WTC11 (cell line): ENCODE measurements at regions not wholly inside any gene's neighbourhood (a gene's known extent, or its start where the extent isn't known, plus 50 kb on each side); places are given as distances from the start of the nearest gene placed in this dataset.
A peak's percentile ranks its signal among the peaks of the same experiment; 100 is the strongest.

Source experiments
- ATAC-seq: fragments of 200-7000 bp; cut with Tn5 transposase; 2 replicates; pipeline ENCODE4 v1.10.0; 2021; ENCODE audit warnings: mild to moderate bottlenecking, moderate library complexity
- CTCF ChIA-PET: fragments of 300-600 bp; sonication (Branson Sonifier 250); formaldehyde crosslinking; loops from one replicate; lab custom pipeline; 2021; ENCODE audit warnings: antibody characterized with exemption; lab: Charles Lee
- POLR2A ChIA-PET: fragments of 350-600 bp; sonication (Branson Sonifier 250); formaldehyde crosslinking; loops from one replicate; lab custom pipeline; 2021; ENCODE audit warnings: antibody characterized with exemption; lab: Charles Lee
- DNase-seq: peaks from one replicate; pipeline ENCODE4 v3.0.0; 2021; ENCODE audit warnings: low spot score
- H3K27ac Mint-ChIP-seq: 2 replicates; pipeline ENCODE4 v1.8.0; 2021; ENCODE audit warnings: mixed read lengths
- H3K27me3 Mint-ChIP-seq: 2 replicates; pipeline ENCODE4 v1.8.0; 2021; ENCODE audit warnings: low read depth, mild to moderate bottlenecking, moderate library complexity, mixed read lengths
- H3K36me3 Mint-ChIP-seq: 2 replicates; pipeline ENCODE4 v1.8.0; 2021; ENCODE audit warnings: mixed read lengths
- H3K4me1 Mint-ChIP-seq: 2 replicates; pipeline ENCODE4 v1.8.0; 2022; ENCODE audit warnings: mixed read lengths
- H3K4me3 Mint-ChIP-seq: 2 replicates; pipeline ENCODE4 v1.8.0; 2021; ENCODE audit warnings: mild to moderate bottlenecking, moderate library complexity, mixed read lengths
- H3K9me3 Mint-ChIP-seq: 2 replicates; pipeline ENCODE4 v1.8.0; 2021; ENCODE audit warnings: mixed read lengths
- CBFB ChIP-seq: sonication (generic); formaldehyde crosslinking; IDR thresholded peaks from 2 replicates; pipeline ENCODE4 v1.8.1; 2022; ENCODE audit warnings: mild to moderate bottlenecking, low read depth, missing genetic modification reagents
- CREB1 ChIP-seq: sonication (generic); formaldehyde crosslinking; IDR thresholded peaks from 2 replicates; pipeline ENCODE4 v1.8.0; 2023; ENCODE audit warnings: mild to moderate bottlenecking, missing genetic modification reagents
- E2F4 ChIP-seq: sonication (generic); formaldehyde crosslinking; IDR thresholded peaks from 2 replicates; pipeline ENCODE4 v1.8.1; 2022; ENCODE audit warnings: low read depth, mild to moderate bottlenecking, moderate library complexity, missing genetic modification reagents, borderline replicate concordance
- ELF4 ChIP-seq: sonication (generic); formaldehyde crosslinking; IDR thresholded peaks from 2 replicates; pipeline ENCODE4 v1.8.1; 2022; ENCODE audit warnings: low read depth, mild to moderate bottlenecking, moderate library complexity, missing genetic modification reagents
- ESRRA ChIP-seq: sonication (generic); formaldehyde crosslinking; IDR thresholded peaks from 2 replicates; pipeline ENCODE4 v1.8.1; 2022; ENCODE audit warnings: mild to moderate bottlenecking, missing genetic modification reagents, borderline replicate concordance
- FOXJ3 ChIP-seq: sonication (generic); formaldehyde crosslinking; IDR thresholded peaks from 2 replicates; pipeline ENCODE4 v1.9.0; 2021; ENCODE audit warnings: missing genetic modification reagents, mild to moderate bottlenecking, borderline replicate concordance
- GABPB1 ChIP-seq: sonication (generic); formaldehyde crosslinking; IDR thresholded peaks from 2 replicates; pipeline ENCODE4 v1.8.1; 2023; ENCODE audit warnings: mild to moderate bottlenecking, missing genetic modification reagents
- GRHL2 ChIP-seq: fragments of 250-450 bp; sonication (Bioruptor Pico); IDR thresholded peaks from 2 replicates; pipeline ENCODE4 v1.8.0; 2022; ENCODE audit warnings: mild to moderate bottlenecking, moderate library complexity; ENCODE audit not compliant: insufficient replicate concordance, severe bottlenecking
- IRF1 ChIP-seq: sonication (generic); formaldehyde crosslinking; IDR thresholded peaks from 2 replicates; pipeline ENCODE4 v1.8.0; 2023; ENCODE audit warnings: missing genetic modification reagents
- IRF2 ChIP-seq: sonication (generic); formaldehyde crosslinking; IDR thresholded peaks from 2 replicates; pipeline ENCODE4 v1.8.0; 2022; ENCODE audit warnings: low read depth, missing genetic modification reagents, borderline replicate concordance
- NFATC4 ChIP-seq: fragments of 250-450 bp; sonication (Bioruptor Pico); IDR thresholded peaks from 2 replicates; pipeline ENCODE4 v1.9.0; 2021; ENCODE audit warnings: mild to moderate bottlenecking
- RORB ChIP-seq: fragments of 250-450 bp; sonication (Bioruptor Pico); IDR thresholded peaks from 2 replicates; pipeline ENCODE4 v1.9.0; 2021; ENCODE audit warnings: mild to moderate bottlenecking
- SOX15 ChIP-seq: fragments of 250-450 bp; sonication (Bioruptor Pico); IDR thresholded peaks from 2 replicates; pipeline ENCODE4 v1.9.0; 2021; ENCODE audit warnings: mild to moderate bottlenecking
- TEAD1 ChIP-seq: sonication (generic); formaldehyde crosslinking; IDR thresholded peaks from 2 replicates; pipeline ENCODE4 v1.8.0; 2022; ENCODE audit warnings: mild to moderate bottlenecking, missing genetic modification reagents
- TEAD4 ChIP-seq: sonication (generic); formaldehyde crosslinking; IDR thresholded peaks from 2 replicates; pipeline ENCODE4 v1.8.0; 2022; ENCODE audit warnings: mild to moderate bottlenecking, missing genetic modification reagents
- ZMAT4 ChIP-seq: fragments of 250-450 bp; sonication (Bioruptor Pico); IDR thresholded peaks from 2 replicates; pipeline ENCODE4 v1.9.0; 2021; ENCODE audit warnings: mild to moderate bottlenecking
- ZNF138 ChIP-seq: sonication (generic); formaldehyde crosslinking; conservative IDR thresholded peaks from 2 replicates; pipeline ENCODE4 v1.8.1; 2022; ENCODE audit warnings: mild to moderate bottlenecking, moderate library complexity, missing genetic modification reagents
- ZNF232 ChIP-seq: sonication (generic); formaldehyde crosslinking; IDR thresholded peaks from 2 replicates; pipeline ENCODE4 v1.8.0; 2022; ENCODE audit warnings: mild to moderate bottlenecking, missing genetic modification reagents
- ZNF263 ChIP-seq: sonication (generic); formaldehyde crosslinking; IDR thresholded peaks from 2 replicates; pipeline ENCODE4 v1.8.1; 2022; ENCODE audit warnings: low read depth, mild to moderate bottlenecking, moderate library complexity, missing genetic modification reagents
- ZNF423 ChIP-seq: fragments of 250-450 bp; sonication (Bioruptor Pico); IDR thresholded peaks from 2 replicates; pipeline ENCODE4 v2.1.2; 2022; ENCODE audit warnings: mild to moderate bottlenecking, moderate library complexity
- TF ChIP-seq, protein P1 (sequence below): fragments of 250-450 bp; sonication (Bioruptor Pico); IDR thresholded peaks from 2 replicates; pipeline ENCODE4 v1.9.0; 2021; ENCODE audit warnings: moderate library complexity, mild to moderate bottlenecking, inconsistent platforms, borderline replicate concordance
- TF ChIP-seq, protein P2 (sequence below): fragments of 250-450 bp; sonication (Bioruptor Pico); IDR thresholded peaks from 2 replicates; pipeline ENCODE4 v1.9.0; 2021; ENCODE audit warnings: mild to moderate bottlenecking

GRCh38 chr6:163945808-163946207 is 531.3 kb downstream of the QKI start:
- Mint-ChIP-seq H3K27ac (no peak overlapping the region), H3K9me3 (no peaks in the 10 kb centered on the region), H3K4me1 (peaks cover 74% of the 10 kb centered on the region), H3K36me3 (no peaks in the 10 kb centered on the region), H3K4me3 (no peak overlapping the region; the same call in 1 of the 2 replicates), H3K27me3 (no peaks in the 10 kb centered on the region)
- DNase-seq (no peak), ATAC-seq (no peak; the same call in 1 of the 2 replicates)
- no peak for TF ChIP-seq GABPB1 (CRISPR knock-in tag)
- TF ChIP-seq ESRRA (CRISPR knock-in tag) = no peak
- TF ChIP-seq ZNF232 (CRISPR knock-in tag) = no peak
- no peak for TF ChIP-seq SOX15 (CRISPR knock-in tag)
- TF ChIP-seq, protein P1, sequence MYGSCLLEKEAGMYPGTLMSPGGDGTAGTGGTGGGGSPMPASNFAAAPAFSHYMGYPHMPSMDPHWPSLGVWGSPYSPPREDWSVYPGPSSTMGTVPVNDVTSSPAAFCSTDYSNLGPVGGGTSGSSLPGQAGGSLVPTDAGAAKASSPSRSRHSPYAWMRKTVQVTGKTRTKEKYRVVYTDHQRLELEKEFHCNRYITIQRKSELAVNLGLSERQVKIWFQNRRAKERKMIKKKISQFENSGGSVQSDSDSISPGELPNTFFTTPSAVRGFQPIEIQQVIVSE (CRISPR knock-in tag) = no peak
- TF ChIP-seq, protein P2, sequence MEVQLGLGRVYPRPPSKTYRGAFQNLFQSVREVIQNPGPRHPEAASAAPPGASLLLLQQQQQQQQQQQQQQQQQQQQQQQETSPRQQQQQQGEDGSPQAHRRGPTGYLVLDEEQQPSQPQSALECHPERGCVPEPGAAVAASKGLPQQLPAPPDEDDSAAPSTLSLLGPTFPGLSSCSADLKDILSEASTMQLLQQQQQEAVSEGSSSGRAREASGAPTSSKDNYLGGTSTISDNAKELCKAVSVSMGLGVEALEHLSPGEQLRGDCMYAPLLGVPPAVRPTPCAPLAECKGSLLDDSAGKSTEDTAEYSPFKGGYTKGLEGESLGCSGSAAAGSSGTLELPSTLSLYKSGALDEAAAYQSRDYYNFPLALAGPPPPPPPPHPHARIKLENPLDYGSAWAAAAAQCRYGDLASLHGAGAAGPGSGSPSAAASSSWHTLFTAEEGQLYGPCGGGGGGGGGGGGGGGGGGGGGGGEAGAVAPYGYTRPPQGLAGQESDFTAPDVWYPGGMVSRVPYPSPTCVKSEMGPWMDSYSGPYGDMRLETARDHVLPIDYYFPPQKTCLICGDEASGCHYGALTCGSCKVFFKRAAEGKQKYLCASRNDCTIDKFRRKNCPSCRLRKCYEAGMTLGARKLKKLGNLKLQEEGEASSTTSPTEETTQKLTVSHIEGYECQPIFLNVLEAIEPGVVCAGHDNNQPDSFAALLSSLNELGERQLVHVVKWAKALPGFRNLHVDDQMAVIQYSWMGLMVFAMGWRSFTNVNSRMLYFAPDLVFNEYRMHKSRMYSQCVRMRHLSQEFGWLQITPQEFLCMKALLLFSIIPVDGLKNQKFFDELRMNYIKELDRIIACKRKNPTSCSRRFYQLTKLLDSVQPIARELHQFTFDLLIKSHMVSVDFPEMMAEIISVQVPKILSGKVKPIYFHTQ (CRISPR knock-in tag) = no peak
- TF ChIP-seq ZNF138 = no peak
- TF ChIP-seq E2F4 = no peak
- TF ChIP-seq ZNF263 (CRISPR knock-in tag) = no peak
- no peak for TF ChIP-seq FOXJ3 (CRISPR knock-in tag)
- no peak for TF ChIP-seq GRHL2 (CRISPR knock-in tag)
- no peak for TF ChIP-seq IRF1 (CRISPR knock-in tag)
- no peak for TF ChIP-seq CBFB (CRISPR knock-in tag)
- no peak for TF ChIP-seq RORB
- TF ChIP-seq IRF2 (CRISPR knock-in tag) = no peak
- no peak for TF ChIP-seq ZMAT4 (CRISPR knock-in tag)
- TF ChIP-seq TEAD4 (CRISPR knock-in tag) = no peak
- no peak for TF ChIP-seq ELF4 (CRISPR knock-in tag)
- TF ChIP-seq TEAD1 (CRISPR knock-in tag) = no peak
- POLR2A ChIA-PET = interaction anchor here (0.7 kb wide), 1 partner anchor 280 kb away, joined by 3 read pairs; no protein-coding TSS in a partner anchor
- CTCF ChIA-PET = interaction anchor here (0.6 to 2.2 kb wide), 4 partner anchors 9 to 143 kb away, joined by 3 to 11 read pairs (median 4); no protein-coding TSS in a partner anchor

GRCh38 chr6:163944897-163945296 is 530.4 kb downstream of the QKI start:
- Mint-ChIP-seq H3K27ac (peak overlapping the region; percentile 48; the same call in 1 of the 2 replicates), H3K27me3 (no peaks in the 10 kb centered on the region), H3K9me3 (peaks cover 9% of the 10 kb centered on the region; the same call in 1 of the 2 replicates), H3K4me3 (peak overlapping the region; percentile 46), H3K4me1 (peaks cover 77% of the 10 kb centered on the region)
- POLR2A ChIA-PET = no interaction called here
- TF ChIP-seq ZNF423 (CRISPR knock-in tag) (0 out of 2 replicates have a peak, but pooled peaks have one; percentile 32), NFATC4 (CRISPR knock-in tag) (no peak), CREB1 (CRISPR knock-in tag) (no peak)
- TF ChIP-seq, all 79 proteins: peak for 1
- ATAC-seq = no peak
- peak; percentile 29 for DNase-seq
- CTCF ChIA-PET = interaction anchor here (1.8 to 2.2 kb wide), 2 partner anchors 11 to 12 kb away, joined by 6 to 11 read pairs; no protein-coding TSS in a partner anchor
- H3K36me3 Mint-ChIP-seq = no peaks in the 10 kb centered on the region
